Amygdala (tissue), 56 donors: ENCODE measurements at regions not wholly inside any gene's neighbourhood (a gene's known extent, or its start where the extent isn't known, plus 50 kb on each side); places are given as distances from the start of the nearest gene placed in this dataset.
"Not testable (repeated sequence)": the region's sequence is repeated elsewhere in the genome, so short reads cannot be mapped to it uniquely, and the experiment has no call there.

ENCODE experiments used
- DNase-seq, 56 donors: peaks; one replicate each; lab custom pipeline; 2025; lab: John Stamatoyannopoulos, UW

- DNase-seq: not testable (repeated sequence)
Measured at GRCh38 chr2:23056846-23057245, 328.1 kb upstream of the KLHL29 start.

- DNase-seq: no peak
Measured at GRCh38 chr2:23058435-23058834, 326.5 kb upstream of the KLHL29 start.

GRCh38 chr2:23065210-23065609, 319.8 kb upstream of the KLHL29 start:
- no peak for DNase-seq

GRCh38 chr2:23065936-23066335, 319.0 kb upstream of the KLHL29 start:
- no peak for DNase-seq

- DNase-seq: no peak
Measured at GRCh38 chr2:23066686-23067085, 318.3 kb upstream of the KLHL29 start.

- no peak for DNase-seq
Measured at GRCh38 chr2:23069156-23069555, 315.8 kb upstream of the KLHL29 start.

GRCh38 chr2:23069923-23070322, 315.1 kb upstream of the KLHL29 start:
- DNase-seq: no peak

GRCh38 chr2:23073056-23073455, 311.9 kb upstream of the KLHL29 start:
- no peak for DNase-seq

GRCh38 chr2:23073671-23074070, 311.3 kb upstream of the KLHL29 start:
- no peak for DNase-seq

- no peak for DNase-seq
Measured at GRCh38 chr2:23077596-23077995, 307.4 kb upstream of the KLHL29 start.

GRCh38 chr2:23078784-23079434, 306.1 kb upstream of the KLHL29 start:
- DNase-seq: no peak

GRCh38 chr2:23083966-23084365, 301.0 kb upstream of the KLHL29 start:
- DNase-seq: no peak

GRCh38 chr2:23091019-23091418, 294.0 kb upstream of the KLHL29 start:
- no peak for DNase-seq

- no peak for DNase-seq
Measured at GRCh38 chr2:23091900-23092299, 293.1 kb upstream of the KLHL29 start.

GRCh38 chr2:23092831-23093230, 292.1 kb upstream of the KLHL29 start:
- DNase-seq: no peak

- no peak for DNase-seq
Measured at GRCh38 chr2:23093513-23093912, 291.5 kb upstream of the KLHL29 start.

GRCh38 chr2:23096906-23097602, 287.9 kb upstream of the KLHL29 start:
- DNase-seq: no peak

- no peak for DNase-seq
Measured at GRCh38 chr2:23100406-23100805, 284.6 kb upstream of the KLHL29 start.

GRCh38 chr2:23106242-23106785, 278.7 kb upstream of the KLHL29 start:
- no peak for DNase-seq

GRCh38 chr2:23107327-23107941, 277.5 kb upstream of the KLHL29 start:
- no peak for DNase-seq

GRCh38 chr2:23111263-23111662, 273.7 kb upstream of the KLHL29 start:
- no peak for DNase-seq

GRCh38 chr2:23112517-23112916, 272.5 kb upstream of the KLHL29 start:
- DNase-seq: no peak
